GM12892 (cell line): ENCODE measurements at regions not wholly inside any gene's neighbourhood (a gene's known extent, or its start where the extent isn't known, plus 50 kb on each side); places are given as distances from the start of the nearest gene placed in this dataset.
"Not testable (repeated sequence)": the region's sequence is repeated elsewhere in the genome, so short reads cannot be mapped to it uniquely, and the experiment has no call there.

Source experiments
- DNase-seq: peaks from one replicate; pipeline ENCODE4 v3.0.0; 2011; ENCODE audit not compliant: insufficient read length
- FAIRE-seq: peaks from 2 replicates; lab custom pipeline; 2011; peaks lifted over from hg19 to GRCh38; lab: Jason Lieb, UNC
- POLR2A ChIP-seq: IDR thresholded peaks from 2 replicates; pipeline ENCODE4 v1.6.1; 2011; ENCODE audit warnings: low read depth, low read length, control low read depth
- POLR2AphosphoS5 ChIP-seq: IDR thresholded peaks from 2 replicates; pipeline ENCODE4 v1.6.1; 2011; ENCODE audit warnings: low read depth, low read length, control low read depth
- TAF1 ChIP-seq: IDR thresholded peaks from 2 replicates; pipeline ENCODE4 v1.6.1; 2011; ENCODE audit warnings: low read depth, mild to moderate bottlenecking, control low read depth, low read length, borderline replicate concordance

DNA sequence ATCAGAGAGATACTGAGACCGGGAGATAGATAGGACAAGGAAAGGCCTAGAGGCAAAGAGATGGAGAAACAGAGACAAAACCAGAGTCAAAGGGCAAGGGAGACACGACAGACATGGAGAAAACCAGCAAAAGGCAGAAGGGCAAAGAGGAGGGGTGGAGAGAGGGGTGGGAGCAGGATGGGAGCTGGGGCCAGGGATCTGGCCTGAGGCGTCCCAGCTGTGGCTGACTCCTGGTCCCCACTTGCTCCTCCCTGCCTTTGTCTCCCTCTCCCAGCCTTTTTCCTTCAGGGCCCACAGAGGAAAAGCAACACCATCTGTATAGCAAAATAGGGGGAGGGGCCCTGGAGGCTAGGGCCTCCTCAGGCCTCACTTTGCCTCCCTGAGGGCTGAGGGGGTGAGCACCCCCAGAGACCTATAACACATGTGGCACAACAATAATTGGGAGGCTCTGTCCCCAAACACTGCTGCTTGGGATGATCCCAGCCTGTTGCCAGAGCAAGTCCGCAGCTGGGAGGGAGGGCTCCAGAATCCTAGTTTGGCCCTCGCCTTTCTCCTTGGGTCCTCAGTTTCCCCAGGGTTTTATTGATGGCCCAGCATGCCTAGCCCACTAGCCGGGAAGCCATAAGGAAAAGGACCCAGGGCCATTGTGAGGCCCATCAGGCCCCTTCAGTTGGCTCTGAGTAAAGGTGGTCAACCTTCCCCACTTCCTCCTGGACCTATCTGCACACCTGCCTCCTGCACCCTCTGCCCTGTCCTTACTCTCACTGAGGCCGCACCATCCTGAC is 96.8 kb downstream of the PJA1 start:
- no peak for FAIRE-seq
- no peak for DNase-seq
- TF ChIP-seq POLR2A, result no peak
- no peak for TF ChIP-seq TAF1
- TF ChIP-seq POLR2AphosphoS5, result no peak

DNA sequence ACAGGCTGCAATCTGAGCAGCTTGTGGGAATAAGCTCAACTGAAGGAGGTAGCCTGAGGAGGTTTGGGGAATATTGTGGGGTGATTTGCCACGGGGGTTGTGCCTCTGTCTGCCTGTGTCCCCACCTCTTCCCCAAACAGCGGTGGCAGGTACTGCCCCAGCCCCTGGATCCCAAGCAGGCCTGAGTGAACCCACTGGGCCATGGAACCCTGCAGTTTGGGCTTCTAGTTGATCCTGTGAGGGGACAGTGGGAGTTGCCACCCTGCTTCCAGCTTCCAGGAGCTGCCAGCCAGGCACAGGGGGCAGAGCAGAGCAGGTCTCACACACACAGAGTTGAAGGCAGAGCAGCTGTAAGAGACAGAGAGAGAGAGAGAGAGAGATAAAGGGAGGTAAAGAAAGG is 97.4 kb downstream of the PJA1 start:
- TF ChIP-seq TAF1 (no peak), POLR2A (no peak), POLR2AphosphoS5 (no peak)
- FAIRE-seq (no peak), DNase-seq (no peak)

DNA sequence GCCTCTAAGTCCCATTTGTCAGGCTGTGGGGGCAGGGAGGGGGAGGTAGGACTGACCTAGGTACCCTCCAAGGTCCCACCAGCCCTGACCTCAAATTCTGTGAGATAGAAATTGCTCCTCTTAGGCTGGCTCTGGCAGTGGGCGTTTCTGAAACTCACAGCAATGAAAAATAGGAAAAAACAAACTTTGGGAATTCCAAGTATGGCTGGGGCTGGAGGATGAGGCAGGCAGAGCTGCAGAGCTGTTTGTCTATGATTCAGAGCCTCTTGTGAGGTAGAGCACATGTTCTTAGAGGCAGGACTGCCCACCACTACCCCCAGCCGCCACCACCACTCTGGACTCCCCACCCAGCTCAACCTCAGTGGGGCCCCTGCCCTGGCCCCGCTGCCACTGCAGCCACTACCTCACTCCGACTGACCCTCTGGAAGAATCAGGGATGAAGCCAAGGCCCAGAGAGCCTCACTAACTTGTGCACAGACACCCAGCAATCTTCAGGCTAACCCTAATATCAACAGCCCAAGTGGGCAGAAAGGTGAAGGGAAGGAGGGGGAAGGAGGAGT is 98.2 kb downstream of the PJA1 start:
- no peak for FAIRE-seq
- no peak for DNase-seq
- no peak for TF ChIP-seq POLR2A
- no peak for TF ChIP-seq POLR2AphosphoS5
- no peak for TF ChIP-seq TAF1

DNA sequence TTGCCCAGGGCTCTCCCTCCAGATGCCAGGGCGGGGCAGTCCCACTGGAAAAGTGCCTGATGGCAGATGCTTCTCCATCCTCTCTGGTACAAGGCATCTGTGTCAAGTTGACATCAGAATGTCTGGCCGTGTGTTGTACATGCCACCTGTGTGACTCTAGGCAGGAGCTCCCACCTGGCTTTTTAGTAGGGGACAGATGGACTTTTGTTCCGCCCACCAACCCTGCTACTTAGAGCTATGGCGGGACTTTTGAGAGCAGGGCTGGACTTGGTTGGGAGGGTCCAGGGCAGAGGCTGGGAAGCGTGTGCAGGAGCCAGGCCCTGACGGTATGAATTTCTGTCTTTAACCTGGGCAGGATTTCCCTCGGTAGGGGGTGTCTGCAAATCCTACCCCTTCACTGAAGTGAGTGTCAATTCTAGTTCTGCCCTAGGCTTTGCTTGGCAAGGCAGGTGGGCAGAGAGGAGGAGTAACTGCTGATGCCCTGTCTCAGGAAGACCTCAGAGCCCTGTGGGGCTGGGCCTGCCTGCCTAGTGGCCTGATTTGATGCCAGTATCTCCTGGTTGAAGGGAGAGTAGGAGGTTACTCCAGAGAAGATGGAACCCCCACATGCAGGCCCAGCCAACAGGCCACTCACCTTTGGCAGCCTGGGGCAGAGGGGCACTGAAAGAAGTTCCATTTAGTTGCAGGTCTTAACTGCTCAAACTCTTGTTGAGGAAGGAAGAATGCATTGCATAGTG is 99.1 kb downstream of the PJA1 start:
- TF ChIP-seq POLR2A, result no peak
- no peak for TF ChIP-seq TAF1
- TF ChIP-seq POLR2AphosphoS5, result no peak
- FAIRE-seq (no peak), DNase-seq (no peak)

DNA sequence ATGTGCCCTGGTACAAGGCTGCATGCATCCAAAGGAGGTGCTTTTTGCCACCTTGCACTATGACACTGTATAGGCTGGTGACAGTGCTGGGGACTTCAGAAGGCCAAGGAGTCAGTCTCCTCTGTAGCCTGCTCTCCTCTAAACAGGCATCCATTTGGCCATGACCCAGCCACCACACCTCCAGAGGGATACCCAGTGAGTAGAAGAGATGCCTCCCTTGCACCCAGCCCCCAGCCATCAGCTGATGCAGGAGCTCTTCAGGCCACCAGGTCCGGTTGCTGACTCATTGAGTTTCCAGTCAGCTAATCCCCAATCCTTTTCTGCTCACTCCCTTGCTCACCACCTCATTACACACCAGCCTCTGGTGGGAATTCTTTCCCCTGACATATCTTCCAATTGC is 99.8 kb downstream of the PJA1 start:
- TF ChIP-seq POLR2A, result no peak
- no peak for TF ChIP-seq POLR2AphosphoS5
- no peak for TF ChIP-seq TAF1
- DNase-seq (no peak), FAIRE-seq (no peak)

DNA sequence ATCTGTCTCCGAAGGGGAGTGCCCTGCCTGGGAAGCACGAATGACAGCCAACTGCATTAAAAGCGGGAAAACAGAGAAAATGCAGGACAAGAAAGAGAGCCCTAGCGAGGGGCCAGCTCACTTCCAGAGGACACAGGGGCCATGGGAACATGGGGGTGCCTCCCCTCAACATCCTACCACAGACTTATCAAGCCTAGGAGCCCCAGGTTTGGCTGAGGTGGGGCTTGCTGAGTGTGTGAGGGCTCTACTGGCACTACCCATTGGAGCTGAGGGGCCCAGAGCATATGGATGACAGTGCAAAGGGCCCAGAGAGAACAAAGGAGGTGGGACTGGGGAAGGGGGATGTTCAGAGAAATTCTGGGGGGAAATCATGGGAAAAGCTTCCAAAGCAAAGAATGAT is 101.8 kb downstream of the PJA1 start:
- DNase-seq, result no peak
- no peak for FAIRE-seq
- TF ChIP-seq POLR2A, result no peak
- TF ChIP-seq TAF1, result no peak
- no peak for TF ChIP-seq POLR2AphosphoS5

GRCh38 chrX:69062493-69062892 is 102.8 kb downstream of the PJA1 start:
- TF ChIP-seq POLR2AphosphoS5 (no peak), POLR2A (no peak), TAF1 (no peak)
- DNase-seq, result no peak
- FAIRE-seq, result no peak

- FAIRE-seq (no peak), DNase-seq (no peak)
- TF ChIP-seq TAF1 (no peak), POLR2AphosphoS5 (no peak), POLR2A (no peak)
Observed at GRCh38 chrX:69060631-69061408, 104.4 kb downstream of the PJA1 start.

- TF ChIP-seq TAF1 (no peak), POLR2A (no peak), POLR2AphosphoS5 (no peak)
- FAIRE-seq (no peak), DNase-seq (no peak)
Observed at GRCh38 chrX:69055193-69055592, 110.1 kb downstream of the PJA1 start.

DNA sequence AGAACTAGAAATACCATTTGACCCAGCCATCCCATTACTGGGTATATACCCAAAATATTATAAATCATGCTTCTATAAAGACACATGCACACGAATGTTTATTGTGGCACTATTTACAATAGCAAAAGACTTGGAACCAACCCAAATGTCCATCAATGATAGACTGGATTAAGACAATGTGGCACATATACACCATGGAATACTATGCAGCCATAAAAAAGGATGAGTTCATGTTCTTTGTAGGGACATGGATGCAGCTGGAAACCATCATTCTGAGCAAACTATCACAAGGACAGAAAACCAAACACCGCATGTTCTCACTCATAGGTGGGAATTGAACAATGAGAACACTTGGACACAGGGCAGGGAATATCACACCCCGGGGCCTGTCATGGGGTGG is 110.8 kb downstream of the PJA1 start:
- not testable (repeated sequence) for DNase-seq, FAIRE-seq

DNA sequence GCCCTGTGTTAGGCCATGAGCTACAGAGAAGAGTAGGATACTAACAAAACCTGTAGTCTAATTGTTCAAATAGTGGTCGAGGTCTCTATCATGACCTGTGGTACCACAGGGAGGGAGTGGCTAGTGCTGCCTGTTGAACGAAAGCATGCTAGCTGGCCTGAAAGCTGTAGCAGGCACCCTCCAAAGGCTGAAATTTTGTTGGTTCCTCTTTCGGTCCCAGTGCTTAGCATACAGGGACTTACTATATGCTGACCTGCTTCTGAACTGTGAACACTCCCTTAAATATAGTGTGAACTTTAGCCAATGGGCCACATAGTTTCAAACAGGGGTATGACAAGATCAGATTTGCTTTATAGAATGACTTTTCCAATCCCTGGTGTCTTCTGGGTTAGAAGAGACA is 113.4 kb downstream of the PJA1 start:
- DNase-seq (no peak), FAIRE-seq (no peak)
- no peak for TF ChIP-seq TAF1
- no peak for TF ChIP-seq POLR2A
- no peak for TF ChIP-seq POLR2AphosphoS5
